ENCODE measurements at regions not wholly inside any gene's neighbourhood (a gene's known extent, or its start where the extent isn't known, plus 50 kb on each side); places are given as distances from the start of the nearest gene placed in this dataset.

GRCh38 chr3:176562331-176562730 is 635.0 kb downstream of the TBL1XR1 start:
- no peak overlapping the region for H3K27ac ChIP-seq
- no peaks in the 10 kb centered on the region for H3K27me3 ChIP-seq
- no peak for TF ChIP-seq Cebpa-rat (IDR thresholded peaks at IDR 0.05)
- peaks cover 0 to 11% (median 9%) of the 10 kb centered on the region in 11 experiments; a peak in 11 of 22 replicates for H3K9me3 ChIP-seq (replicated peaks in 1 of 11)
- no peak overlapping the region for H3K9ac ChIP-seq
- H3K4me3 ChIP-seq, result no peak overlapping the region
- no peaks in the 10 kb centered on the region for H3K4me1 ChIP-seq
- no peaks in the 10 kb centered on the region for H3K36me3 ChIP-seq
- H3K4me2 ChIP-seq, result no peak overlapping the region
- no peaks in the 10 kb centered on the region for H4K20me1 ChIP-seq

GRCh38 chr3:176561826-176562225 is 635.5 kb downstream of the TBL1XR1 start:
- TF ChIP-seq Cebpa-rat (IDR thresholded peaks at IDR 0.05), result no peak

GRCh38 chr3:176554791-176555654 is 642.3 kb downstream of the TBL1XR1 start:
- no peak overlapping the region for H3K27ac ChIP-seq
- H3K9ac ChIP-seq, result no peak overlapping the region
- TF ChIP-seq Cebpa-rat (IDR thresholded peaks at IDR 0.05), result no peak

More at GRCh38 chr3:176561826-176562225, 635.5 kb downstream of the TBL1XR1 start:
- H3K4me3 ChIP-seq, result no peak overlapping the region
- H3K4me2 ChIP-seq, result no peak overlapping the region
- H3K4me1 ChIP-seq, result no peaks in the 10 kb centered on the region
- H3K27ac ChIP-seq, result no peak overlapping the region
- no peaks in the 10 kb centered on the region for H4K20me1 ChIP-seq
- no peaks in the 10 kb centered on the region for H3K27me3 ChIP-seq
- peaks cover 0 to 11% (median 9%) of the 10 kb centered on the region in 11 experiments; a peak in 11 of 22 replicates for H3K9me3 ChIP-seq (replicated peaks in 1 of 11)
- H3K36me3 ChIP-seq, result no peaks in the 10 kb centered on the region
- no peak overlapping the region for H3K9ac ChIP-seq

GRCh38 chr3:176554264-176554663 is 643.0 kb downstream of the TBL1XR1 start:
- H3K27me3 ChIP-seq, result no peaks in the 10 kb centered on the region
- H3K4me1 ChIP-seq, result no peaks in the 10 kb centered on the region
- no peak overlapping the region for H3K4me3 ChIP-seq
- TF ChIP-seq Cebpa-rat (IDR thresholded peaks at IDR 0.05), result no peak
- no peaks in the 10 kb centered on the region for H3K9me3 ChIP-seq (replicated peaks in 1 of 11)
- H4K20me1 ChIP-seq, result no peaks in the 10 kb centered on the region
- H3K9ac ChIP-seq, result no peak overlapping the region
- H3K27ac ChIP-seq, result no peak overlapping the region
- H3K4me2 ChIP-seq, result no peak overlapping the region
- H3K36me3 ChIP-seq, result no peaks in the 10 kb centered on the region

More at GRCh38 chr3:176554791-176555654, 642.3 kb downstream of the TBL1XR1 start:
- no peaks in the 10 kb centered on the region for H3K9me3 ChIP-seq (replicated peaks in 1 of 11)
- H3K36me3 ChIP-seq, result no peaks in the 10 kb centered on the region
- no peak overlapping the region for H3K4me2 ChIP-seq
- H3K4me3 ChIP-seq, result no peak overlapping the region
- H3K4me1 ChIP-seq, result no peaks in the 10 kb centered on the region
- H3K27me3 ChIP-seq, result no peaks in the 10 kb centered on the region
- no peaks in the 10 kb centered on the region for H4K20me1 ChIP-seq

GRCh38 chr3:176526942-176527341 is 670.3 kb downstream of the TBL1XR1 start:
- Histone ChIP-seq H3K4me2 (no peak overlapping the region), H3K36me3 (no peaks in the 10 kb centered on the region), H3K4me3 (no peak overlapping the region), H3K27ac (no peak overlapping the region), H3K4me1 (peaks cover 0 to 11% (median 7%) of the 10 kb centered on the region in 10 experiments; a peak in 12 of 20 replicates), H3K27me3 (no peaks in the 10 kb centered on the region), H3K9me3 (replicated peaks in 1 of 11) (peaks cover 5 to 20% (median 9%) of the 10 kb centered on the region in 11 experiments; a peak in 15 of 22 replicates), H3K9ac (no peak overlapping the region), H4K20me1 (no peaks in the 10 kb centered on the region)
- no peak for TF ChIP-seq Cebpa-rat (IDR thresholded peaks at IDR 0.05)

GRCh38 chr3:176526225-176526624 is 671.1 kb downstream of the TBL1XR1 start:
- H3K4me3 ChIP-seq, result no peak overlapping the region
- TF ChIP-seq Cebpa-rat (IDR thresholded peaks at IDR 0.05), result no peak
- no peaks in the 10 kb centered on the region for H4K20me1 ChIP-seq
- H3K4me1 ChIP-seq, result peaks cover 0 to 11% (median 7%) of the 10 kb centered on the region in 10 experiments; a peak in 12 of 20 replicates
- H3K4me2 ChIP-seq, result no peak overlapping the region
- no peak overlapping the region for H3K9ac ChIP-seq
- H3K27ac ChIP-seq, result no peak overlapping the region
- no peaks in the 10 kb centered on the region for H3K27me3 ChIP-seq
- H3K36me3 ChIP-seq, result no peaks in the 10 kb centered on the region
- H3K9me3 ChIP-seq (replicated peaks in 1 of 11), result peaks cover 5 to 20% (median 9%) of the 10 kb centered on the region in 11 experiments; a peak in 15 of 22 replicates

- no peak for TF ChIP-seq Cebpa-rat (IDR thresholded peaks at IDR 0.05)
- Histone ChIP-seq H3K9ac (no peak overlapping the region), H4K20me1 (no peaks in the 10 kb centered on the region), H3K4me1 (peaks cover 0 to 8% (median 7%) of the 10 kb centered on the region in 10 experiments; a peak in 12 of 20 replicates), H3K9me3 (replicated peaks in 1 of 11) (no peaks in the 10 kb centered on the region), H3K27me3 (no peaks in the 10 kb centered on the region), H3K4me3 (no peak overlapping the region), H3K36me3 (no peaks in the 10 kb centered on the region), H3K27ac (no peak overlapping the region), H3K4me2 (no peak overlapping the region)
Observed at GRCh38 chr3:176523114-176523513, 674.2 kb downstream of the TBL1XR1 start.

GRCh38 chr3:176522436-176522835 is 674.8 kb downstream of the TBL1XR1 start:
- no peak for TF ChIP-seq Cebpa-rat (IDR thresholded peaks at IDR 0.05)
- Histone ChIP-seq H4K20me1 (no peaks in the 10 kb centered on the region), H3K4me3 (no peak overlapping the region), H3K9me3 (replicated peaks in 1 of 11) (no peaks in the 10 kb centered on the region), H3K9ac (no peak overlapping the region), H3K4me1 (peaks cover 0 to 2% (median under 1%) of the 10 kb centered on the region in 10 experiments; a peak in 8 of 20 replicates), H3K27me3 (no peaks in the 10 kb centered on the region), H3K27ac (no peak overlapping the region), H3K4me2 (no peak overlapping the region), H3K36me3 (no peaks in the 10 kb centered on the region)

GRCh38 chr3:176521531-176522175 is 675.6 kb downstream of the TBL1XR1 start:
- Histone ChIP-seq H4K20me1 (no peaks in the 10 kb centered on the region), H3K4me1 (no peaks in the 10 kb centered on the region), H3K9ac (no peak overlapping the region), H3K9me3 (replicated peaks in 1 of 11) (no peaks in the 10 kb centered on the region), H3K36me3 (no peaks in the 10 kb centered on the region), H3K4me2 (no peak overlapping the region), H3K27me3 (no peaks in the 10 kb centered on the region), H3K27ac (no peak overlapping the region), H3K4me3 (no peak overlapping the region)
- no peak for TF ChIP-seq Cebpa-rat (IDR thresholded peaks at IDR 0.05)

All from BLaER1 treated with 17β-estradiol and CSF1 and Interleukin-3, amounts not matched to agents 10 nM and 100 nM (cell line).